H9 (cell line): ENCODE measurements at regions not wholly inside any gene's neighbourhood (a gene's known extent, or its start where the extent isn't known, plus 50 kb on each side); places are given as distances from the start of the nearest gene placed in this dataset.

Source experiments
- DNase-seq: peaks from one replicate; pipeline ENCODE4 v3.0.0-alpha.2; 2017
- H2AFZ ChIP-seq: one replicate; pipeline ENCODE4 v1.6.1; 2013; ENCODE audit warnings: mild to moderate bottlenecking, low read length, control low read depth, moderate library complexity
- H2AK5ac ChIP-seq: 2 replicates; pipeline ENCODE4 v1.6.1; 2013; ENCODE audit warnings: low read length, control low read depth, mixed read lengths; ENCODE audit not compliant: insufficient read length
- H2BK120ac ChIP-seq: one replicate; pipeline ENCODE4 v1.6.1; 2013; ENCODE audit warnings: low read depth, mild to moderate bottlenecking, low read length, control low read depth, inconsistent platforms; ENCODE audit not compliant: poor library complexity, severe bottlenecking
- H2BK12ac ChIP-seq: 2 replicates; pipeline ENCODE4 v1.6.1; 2013; ENCODE audit warnings: low read length, control low read depth, mixed read lengths, low read depth; ENCODE audit not compliant: insufficient read length
- H2BK15ac ChIP-seq: 2 replicates; pipeline ENCODE4 v1.6.1; 2013; ENCODE audit warnings: low read depth, low read length, control low read depth
- H2BK20ac ChIP-seq: one replicate; pipeline ENCODE4 v1.6.1; 2013; ENCODE audit warnings: low read depth, mild to moderate bottlenecking, low read length, control low read depth, inconsistent platforms; ENCODE audit not compliant: poor library complexity, severe bottlenecking
- H2BK5ac ChIP-seq: 2 replicates; pipeline ENCODE4 v1.6.1; 2013; ENCODE audit warnings: low read length, control low read depth, mixed read lengths; ENCODE audit not compliant: insufficient read length
- H3K14ac ChIP-seq: 2 replicates; pipeline ENCODE4 v1.6.1; 2013; ENCODE audit warnings: low read length, control low read depth; ENCODE audit not compliant: insufficient read depth
- H3K18ac ChIP-seq: 2 replicates; pipeline ENCODE4 v1.6.1; 2013; ENCODE audit warnings: low read depth, mild to moderate bottlenecking, mixed read lengths, low read length, control low read depth; ENCODE audit not compliant: insufficient read length
- H3K23ac ChIP-seq: 2 replicates; pipeline ENCODE4 v1.6.1; 2013; ENCODE audit warnings: low read length, control low read depth, mixed read lengths, low read depth; ENCODE audit not compliant: insufficient read length
- H3K23me2 ChIP-seq: 2 replicates; pipeline ENCODE4 v1.6.1; 2013; ENCODE audit warnings: low read depth, mild to moderate bottlenecking, mixed read lengths, low read length, control low read depth; ENCODE audit not compliant: insufficient read length, poor library complexity, severe bottlenecking
- H3K27ac ChIP-seq: 2 replicates; pipeline ENCODE4 v1.5.1; 2013; ENCODE audit warnings: low read length, control low read depth, mixed read lengths, low read depth; ENCODE audit not compliant: insufficient read length
- H3K27me3 ChIP-seq: 2 replicates; pipeline ENCODE4 v1.6.1; 2013; ENCODE audit warnings: low read length, control low read depth, inconsistent platforms; ENCODE audit not compliant: insufficient read depth
- H3K4ac ChIP-seq: 2 replicates; pipeline ENCODE4 v1.6.1; 2013; ENCODE audit warnings: low read depth, mild to moderate bottlenecking, control low read depth, inconsistent platforms, low read length, moderate library complexity
- H3K4me1 ChIP-seq: 2 replicates; pipeline ENCODE4 v1.6.1; 2013; ENCODE audit warnings: low read length, control low read depth, inconsistent platforms; ENCODE audit not compliant: insufficient read depth
- H3K4me2 ChIP-seq: 2 replicates; pipeline ENCODE4 v1.6.1; 2013; ENCODE audit warnings: low read length, control low read depth, mixed read lengths; ENCODE audit not compliant: insufficient read length, insufficient read depth
- H3K56ac ChIP-seq: 2 replicates; pipeline ENCODE4 v1.6.1; 2013; ENCODE audit warnings: low read depth, mild to moderate bottlenecking, mixed read lengths, low read length, control low read depth; ENCODE audit not compliant: insufficient read length
- H3K79me1 ChIP-seq: 2 replicates; pipeline ENCODE4 v1.6.1; 2013; ENCODE audit warnings: low read depth, mild to moderate bottlenecking, moderate library complexity, low read length, control low read depth, inconsistent platforms; ENCODE audit not compliant: insufficient read depth, poor library complexity, severe bottlenecking
- H3K79me2 ChIP-seq: 2 replicates; pipeline ENCODE4 v1.6.1; 2013; ENCODE audit warnings: low read length, control low read depth, inconsistent platforms; ENCODE audit not compliant: insufficient read depth
- H3K9ac ChIP-seq: 2 replicates; pipeline ENCODE4 v1.6.1; 2013; ENCODE audit warnings: low read length, control low read depth, mixed read lengths; ENCODE audit not compliant: insufficient read length; ENCODE audit errors: extremely low read depth
- H3K9me3 ChIP-seq: one replicate; pipeline ENCODE4 v1.6.1; 2013; ENCODE audit warnings: low read depth, low read length, inconsistent platforms; ENCODE audit not compliant: control insufficient read depth
- H3T11ph ChIP-seq: one replicate; pipeline ENCODE4 v1.6.1; 2013; ENCODE audit warnings: mild to moderate bottlenecking, low read length, control low read depth, inconsistent platforms
- H4K20me1 ChIP-seq: one replicate; pipeline ENCODE4 v1.6.1; 2013; ENCODE audit not compliant: control insufficient read depth, insufficient read length, insufficient read depth
- H4K5ac ChIP-seq: 2 replicates; pipeline ENCODE4 v1.6.1; 2013; ENCODE audit warnings: low read depth, mild to moderate bottlenecking, mixed read lengths, low read length, control low read depth; ENCODE audit not compliant: insufficient read length
- H4K8ac ChIP-seq: replicated peaks from 2 replicates; pipeline ENCODE4 v1.6.1; 2013; ENCODE audit warnings: low read length, control low read depth, mixed read lengths, low read depth; ENCODE audit not compliant: insufficient read length
- H4K91ac ChIP-seq: 2 replicates; pipeline ENCODE4 v1.6.1; 2013; ENCODE audit warnings: low read depth, mild to moderate bottlenecking, moderate library complexity, mixed read lengths, low read length, control low read depth; ENCODE audit not compliant: insufficient read length
- H3K27ac Mint-ChIP-seq, 3 experiments: 2 replicates in 2 of 3; 3 replicates in 1 of 3; pipeline ENCODE4 v1.8.0; 2020 to 2021; ENCODE audit warnings: mixed read lengths in 3 of 3, mild to moderate bottlenecking in 1 of 3, moderate library complexity in 1 of 3
- H3K27me3 Mint-ChIP-seq: 2 replicates; pipeline ENCODE4 v1.8.0; 2021; ENCODE audit warnings: low read depth, mild to moderate bottlenecking, moderate library complexity, mixed read lengths
- H3K36me3 Mint-ChIP-seq, 3 experiments: 2 replicates in 2 of 3; 3 replicates in 1 of 3; pipeline ENCODE4 v1.8.0; 2020 to 2021; ENCODE audit warnings: low read depth in 3 of 3, mixed read lengths in 3 of 3; ENCODE audit not compliant: insufficient read depth in 1 of 3
- H3K4me1 Mint-ChIP-seq, 2 experiments: 2 replicates each; pipeline ENCODE4 v1.8.0; 2020; ENCODE audit warnings: mixed read lengths in 2 of 2
- H3K4me3 Mint-ChIP-seq, 2 experiments: 2 replicates in 1 of 2; 3 replicates in 1 of 2; pipeline ENCODE4 v1.8.0; 2020 to 2021; ENCODE audit warnings: mild to moderate bottlenecking in 2 of 2, mixed read lengths in 2 of 2, moderate library complexity in 1 of 2
- H3K9me3 Mint-ChIP-seq, 2 experiments: 2 replicates in 1 of 2; 3 replicates in 1 of 2; pipeline ENCODE4 v1.8.0; 2020; ENCODE audit warnings: mild to moderate bottlenecking in 2 of 2, mixed read lengths in 2 of 2, moderate library complexity in 1 of 2
- WGBS: extraction: QIAGEN DNeasy Blood & Tissue Kit; methylation state at CpG from one replicate; pipeline ENCODE4 v1.1.7; 2013; ENCODE audit warnings: missing lambda C conversion rate, low lambda C conversion rate, mixed read lengths; ENCODE audit not compliant: insufficient read length; ENCODE audit errors: extremely low coverage; 5-methylcytosine and 5-hydroxymethylcytosine counted together
- TF ChIP-seq, protein P1 (sequence below): fragments of 200-600 bp; sonication (generic); conservative IDR thresholded peaks from 3 replicates; pipeline ENCODE4 v1.8.0; 2021; ENCODE audit warnings: antibody characterized with exemption, mild to moderate bottlenecking

DNA sequence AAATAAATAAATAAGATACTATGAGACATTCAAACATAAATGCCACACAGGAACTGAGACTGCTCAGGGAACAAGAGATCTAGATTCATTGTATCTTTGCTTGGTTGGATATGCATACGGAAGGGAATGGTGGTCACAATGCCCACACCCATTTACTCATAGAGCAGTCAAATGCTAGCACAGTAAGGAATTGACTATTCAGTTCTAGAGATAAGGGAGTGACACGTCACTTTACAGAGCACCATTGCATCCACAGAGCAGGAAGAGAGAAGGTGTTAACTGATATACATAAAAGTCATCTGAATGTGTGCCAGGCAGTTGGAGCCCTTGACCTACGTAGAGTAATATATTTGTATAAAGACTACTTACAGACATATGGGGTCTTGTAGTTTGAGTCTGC is 530.0 kb upstream of the NOVA1 start:
- Histone ChIP-seq H2BK12ac (no peak overlapping the region), H3K79me2 (no peaks in the 10 kb centered on the region)
- no peaks in the 10 kb centered on the region for H3K27me3 Mint-ChIP-seq

More for the DNA sequence above, 530.0 kb upstream of the NOVA1 start:
- Histone ChIP-seq H3K27me3 (no peaks in the 10 kb centered on the region), H2AK5ac (no peak overlapping the region), H2BK120ac (no peak overlapping the region), H4K8ac (no peak overlapping the region), H3K9me3 (no peaks in the 10 kb centered on the region), H3T11ph (no peak overlapping the region), H3K9ac (no peak overlapping the region), H3K79me1 (no peaks in the 10 kb centered on the region), H3K14ac (no peak overlapping the region), H3K4me2 (no peak overlapping the region), H3K4me1 (no peaks in the 10 kb centered on the region), H3K4ac (no peak overlapping the region), H4K91ac (no peak overlapping the region), H2BK15ac (no peak overlapping the region), H3K23me2 (no peaks in the 10 kb centered on the region), H4K20me1 (no peaks in the 10 kb centered on the region), H3K18ac (no peak overlapping the region), H3K56ac (no peak overlapping the region), H2BK20ac (no peak overlapping the region), H4K5ac (no peak overlapping the region), H2AFZ (no peak overlapping the region), H3K27ac (no peak overlapping the region), H3K23ac (no peak overlapping the region), H2BK5ac (no peak overlapping the region)
- H3K4me1 Mint-ChIP-seq = no peaks in the 10 kb centered on the region
- H3K9me3 Mint-ChIP-seq = peaks cover 4% of the 10 kb centered on the region in 2 experiments; a peak in 4 of 5 replicates
- DNase-seq = no peak
- TF ChIP-seq, protein P1, sequence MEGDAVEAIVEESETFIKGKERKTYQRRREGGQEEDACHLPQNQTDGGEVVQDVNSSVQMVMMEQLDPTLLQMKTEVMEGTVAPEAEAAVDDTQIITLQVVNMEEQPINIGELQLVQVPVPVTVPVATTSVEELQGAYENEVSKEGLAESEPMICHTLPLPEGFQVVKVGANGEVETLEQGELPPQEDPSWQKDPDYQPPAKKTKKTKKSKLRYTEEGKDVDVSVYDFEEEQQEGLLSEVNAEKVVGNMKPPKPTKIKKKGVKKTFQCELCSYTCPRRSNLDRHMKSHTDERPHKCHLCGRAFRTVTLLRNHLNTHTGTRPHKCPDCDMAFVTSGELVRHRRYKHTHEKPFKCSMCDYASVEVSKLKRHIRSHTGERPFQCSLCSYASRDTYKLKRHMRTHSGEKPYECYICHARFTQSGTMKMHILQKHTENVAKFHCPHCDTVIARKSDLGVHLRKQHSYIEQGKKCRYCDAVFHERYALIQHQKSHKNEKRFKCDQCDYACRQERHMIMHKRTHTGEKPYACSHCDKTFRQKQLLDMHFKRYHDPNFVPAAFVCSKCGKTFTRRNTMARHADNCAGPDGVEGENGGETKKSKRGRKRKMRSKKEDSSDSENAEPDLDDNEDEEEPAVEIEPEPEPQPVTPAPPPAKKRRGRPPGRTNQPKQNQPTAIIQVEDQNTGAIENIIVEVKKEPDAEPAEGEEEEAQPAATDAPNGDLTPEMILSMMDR = no peak
- no peak overlapping the region for H3K27ac Mint-ChIP-seq
- WGBS = no CpG with 5 or more reads among the region's 3 CpGs
- peaks cover 0 to 4% (median 0%) of the 10 kb centered on the region in 3 experiments; a peak in 2 of 7 replicates for H3K36me3 Mint-ChIP-seq
- H3K4me3 Mint-ChIP-seq = no peak overlapping the region
